ENCODE measurements at regions not wholly inside any gene's neighbourhood (a gene's known extent, or its start where the extent isn't known, plus 50 kb on each side); places are given as distances from the start of the nearest gene placed in this dataset.

- TF ChIP-seq PATZ1 (CRISPR knock-in tag; IDR thresholded peaks at IDR 0.05; ENCODE audit: borderline replicate concordance) (no peak), CSDC2 (CRISPR knock-in tag; IDR thresholded peaks at IDR 0.05) (no peak), ZNF565 (CRISPR knock-in tag; conservative IDR thresholded peaks at IDR 0.05; ENCODE audit: low read depth) (no peak)
These were observed 279.2 kb downstream of the CXCL12 start (continued) for GRCh38 chr10:44105696-44106095.

GRCh38 chr10:44102726-44103255, 282.1 kb downstream of the CXCL12 start:
- TF ChIP-seq ZC3H10 (CRISPR knock-in tag; IDR thresholded peaks at IDR 0.05) (no peak), SNAI2 (CRISPR knock-in tag; IDR thresholded peaks at IDR 0.05) (no peak), ESRRG (CRISPR knock-in tag; IDR thresholded peaks at IDR 0.05) (no peak), CSDC2 (CRISPR knock-in tag; IDR thresholded peaks at IDR 0.05) (no peak), PATZ1 (CRISPR knock-in tag; IDR thresholded peaks at IDR 0.05; ENCODE audit: borderline replicate concordance) (no peak), GLIS3 (CRISPR knock-in tag; IDR thresholded peaks at IDR 0.05) (no peak), PPARA (CRISPR knock-in tag; IDR thresholded peaks at IDR 0.05; ENCODE audit: borderline replicate concordance) (no peak), ZFP3 (CRISPR knock-in tag; IDR thresholded peaks at IDR 0.05) (no peak), CSRNP3 (CRISPR knock-in tag; IDR thresholded peaks at IDR 0.05) (no peak), OSR1 (CRISPR knock-in tag; IDR thresholded peaks at IDR 0.05) (no peak), ZFP30 (CRISPR knock-in tag; IDR thresholded peaks at IDR 0.05) (no peak), ZNF8 (CRISPR knock-in tag; IDR thresholded peaks at IDR 0.05) (no peak), CREB5 (CRISPR knock-in tag; IDR thresholded peaks at IDR 0.05; ENCODE audit: low read depth) (no peak), TCF4 (CRISPR knock-in tag; IDR thresholded peaks at IDR 0.05; ENCODE audit: borderline replicate concordance) (no peak), ZNF70 (CRISPR knock-in tag; IDR thresholded peaks at IDR 0.05) (no peak)
- no peak for ATAC-seq

GRCh38 chr10:44101082-44101481, 283.8 kb downstream of the CXCL12 start:
- TF ChIP-seq ZNF70 (CRISPR knock-in tag; IDR thresholded peaks at IDR 0.05) (no peak), ARNTL (CRISPR knock-in tag; IDR thresholded peaks at IDR 0.05; ENCODE audit: borderline replicate concordance, low read depth) (no peak), POU6F1 (CRISPR knock-in tag; IDR thresholded peaks at IDR 0.05; ENCODE audit: borderline replicate concordance, low read depth) (no peak), ZC3H10 (CRISPR knock-in tag; IDR thresholded peaks at IDR 0.05) (no peak), TOX (CRISPR knock-in tag; IDR thresholded peaks at IDR 0.05; ENCODE audit: borderline replicate concordance) (no peak), CSRNP3 (CRISPR knock-in tag; IDR thresholded peaks at IDR 0.05) (no peak), ZNF565 (CRISPR knock-in tag; conservative IDR thresholded peaks at IDR 0.05; ENCODE audit: low read depth) (no peak), ZNF8 (CRISPR knock-in tag; IDR thresholded peaks at IDR 0.05) (no peak), SNAI2 (CRISPR knock-in tag; IDR thresholded peaks at IDR 0.05) (no peak), PPARA (CRISPR knock-in tag; IDR thresholded peaks at IDR 0.05; ENCODE audit: borderline replicate concordance) (no peak), RARB (CRISPR knock-in tag; IDR thresholded peaks at IDR 0.05) (no peak), CSDC2 (CRISPR knock-in tag; IDR thresholded peaks at IDR 0.05) (no peak), GLIS3 (CRISPR knock-in tag; IDR thresholded peaks at IDR 0.05) (no peak), ESRRG (CRISPR knock-in tag; IDR thresholded peaks at IDR 0.05) (no peak), PATZ1 (CRISPR knock-in tag; IDR thresholded peaks at IDR 0.05; ENCODE audit: borderline replicate concordance) (no peak), ZFP3 (CRISPR knock-in tag; IDR thresholded peaks at IDR 0.05) (no peak), BACH2 (CRISPR knock-in tag; IDR thresholded peaks at IDR 0.05; ENCODE audit: borderline replicate concordance) (no peak)

More at GRCh38 chr10:44101082-44101481, 283.8 kb downstream of the CXCL12 start:
- ATAC-seq = no peak

Measured in SK-N-SH treated with all-trans-retinoic acid at 6 μM for 48 hours (cell line).